SK-N-SH treated with all-trans-retinoic acid at 6 μM for 48 hours (cell line): ENCODE measurements at regions not wholly inside any gene's neighbourhood (a gene's known extent, or its start where the extent isn't known, plus 50 kb on each side); places are given as distances from the start of the nearest gene placed in this dataset.

Experiments used
- ATAC-seq: fragments of 200-7000 bp; cut with Tn5 transposase; 3 replicates; pipeline ENCODE4 v1.9.1; 2020; ENCODE audit warnings: mild to moderate bottlenecking, moderate library complexity
- ARNTL ChIP-seq: fragments of 450-650 bp; formaldehyde crosslinking; IDR thresholded peaks from 2 replicates; pipeline ENCODE4 v1.5.0; 2020; ENCODE audit warnings: low read depth, mild to moderate bottlenecking, moderate library complexity, borderline replicate concordance
- BACH2 ChIP-seq: fragments of 250-450 bp; sonication (Bioruptor Pico); IDR thresholded peaks from 2 replicates; pipeline ENCODE4 v1.9.0; 2021; ENCODE audit warnings: mild to moderate bottlenecking, borderline replicate concordance
- CSDC2 ChIP-seq: fragments of 250-450 bp; sonication (Bioruptor Pico); IDR thresholded peaks from 2 replicates; pipeline ENCODE4 v1.5.0; 2020; ENCODE audit warnings: mild to moderate bottlenecking, moderate library complexity
- CSRNP3 ChIP-seq: fragments of 250-450 bp; sonication (Bioruptor Pico); IDR thresholded peaks from 2 replicates; pipeline ENCODE4 v1.5.1; 2021; ENCODE audit warnings: mild to moderate bottlenecking, moderate library complexity
- ESRRG ChIP-seq: fragments of 250-450 bp; sonication (Bioruptor Pico); IDR thresholded peaks from 2 replicates; pipeline ENCODE4 v1.6.1; 2021; ENCODE audit warnings: mild to moderate bottlenecking
- GLIS3 ChIP-seq: fragments of 250-450 bp; sonication (Bioruptor Pico); IDR thresholded peaks from 2 replicates; pipeline ENCODE4 v1.5.0; 2020; ENCODE audit warnings: mild to moderate bottlenecking, moderate library complexity
- ISL1 ChIP-seq: fragments of 250-450 bp; sonication (Bioruptor Pico); IDR thresholded peaks from 2 replicates; pipeline ENCODE4 v2.1.2; 2022; ENCODE audit warnings: mild to moderate bottlenecking, moderate library complexity
- OSR1 ChIP-seq: fragments of 250-450 bp; sonication (Bioruptor Pico); IDR thresholded peaks from 2 replicates; pipeline ENCODE4 v1.8.0; 2022; ENCODE audit warnings: moderate library complexity, mild to moderate bottlenecking, inconsistent platforms
- POU6F1 ChIP-seq: fragments of 250-450 bp; sonication (Bioruptor Pico); IDR thresholded peaks from 2 replicates; pipeline ENCODE4 v1.8.0; 2021; ENCODE audit warnings: low read depth, mild to moderate bottlenecking, moderate library complexity, borderline replicate concordance
- RARB ChIP-seq: fragments of 250-450 bp; sonication (Bioruptor Pico); IDR thresholded peaks from 2 replicates; pipeline ENCODE4 v1.8.0; 2021; ENCODE audit warnings: mild to moderate bottlenecking, moderate library complexity
- TCF4 ChIP-seq: fragments of 250-450 bp; sonication (Bioruptor Pico); IDR thresholded peaks from 2 replicates; pipeline ENCODE4 v1.8.0; 2021; ENCODE audit warnings: mild to moderate bottlenecking, moderate library complexity, borderline replicate concordance
- TOX ChIP-seq: fragments of 250-450 bp; sonication (Bioruptor Pico); IDR thresholded peaks from 2 replicates; pipeline ENCODE4 v1.8.0; 2021; ENCODE audit warnings: mild to moderate bottlenecking, moderate library complexity, borderline replicate concordance
- TSHZ2 ChIP-seq: fragments of 250-450 bp; sonication (Bioruptor Pico); IDR thresholded peaks from 2 replicates; pipeline ENCODE4 v1.5.0; 2020; ENCODE audit warnings: mild to moderate bottlenecking, moderate library complexity
- ZC3H10 ChIP-seq: fragments of 250-450 bp; sonication (Bioruptor Pico); IDR thresholded peaks from 2 replicates; pipeline ENCODE4 v1.5.1; 2021; ENCODE audit warnings: mild to moderate bottlenecking, moderate library complexity
- ZFP3 ChIP-seq: fragments of 250-450 bp; sonication (Bioruptor Pico); IDR thresholded peaks from 2 replicates; pipeline ENCODE4 v1.5.0; 2020; ENCODE audit warnings: mild to moderate bottlenecking, moderate library complexity
- ZFP30 ChIP-seq: fragments of 450-650 bp; formaldehyde crosslinking; IDR thresholded peaks from 2 replicates; pipeline ENCODE4 v1.5.0; 2022; ENCODE audit warnings: mild to moderate bottlenecking, moderate library complexity
- ZNF565 ChIP-seq: fragments of 450-650 bp; formaldehyde crosslinking; conservative IDR thresholded peaks from 2 replicates; pipeline ENCODE4 v1.5.0; 2020; ENCODE audit warnings: low read depth, mild to moderate bottlenecking, moderate library complexity
- ZNF70 ChIP-seq: fragments of 450-650 bp; formaldehyde crosslinking; IDR thresholded peaks from 2 replicates; pipeline ENCODE4 v1.5.0; 2020; ENCODE audit warnings: mild to moderate bottlenecking, moderate library complexity
- ZNF8 ChIP-seq: fragments of 450-650 bp; formaldehyde crosslinking; IDR thresholded peaks from 2 replicates; pipeline ENCODE4 v1.5.0; 2020; ENCODE audit warnings: mild to moderate bottlenecking, moderate library complexity
- TF ChIP-seq, protein P1 (sequence below): fragments of 250-450 bp; sonication (Bioruptor Pico); IDR thresholded peaks from 2 replicates; pipeline ENCODE4 v1.8.0; 2020; ENCODE audit warnings: mild to moderate bottlenecking, moderate library complexity, borderline replicate concordance

- TF ChIP-seq CSDC2 (no peak), POU6F1 (CRISPR knock-in tag) (no peak), ZNF565 (CRISPR knock-in tag) (no peak), ZNF70 (CRISPR knock-in tag) (no peak), RARB (no peak), ZFP30 (CRISPR knock-in tag) (no peak), CSRNP3 (CRISPR knock-in tag) (no peak), ZFP3 (CRISPR knock-in tag) (no peak), ZNF8 (CRISPR knock-in tag) (no peak), ZC3H10 (CRISPR knock-in tag) (no peak)
- TF ChIP-seq, protein P1, sequence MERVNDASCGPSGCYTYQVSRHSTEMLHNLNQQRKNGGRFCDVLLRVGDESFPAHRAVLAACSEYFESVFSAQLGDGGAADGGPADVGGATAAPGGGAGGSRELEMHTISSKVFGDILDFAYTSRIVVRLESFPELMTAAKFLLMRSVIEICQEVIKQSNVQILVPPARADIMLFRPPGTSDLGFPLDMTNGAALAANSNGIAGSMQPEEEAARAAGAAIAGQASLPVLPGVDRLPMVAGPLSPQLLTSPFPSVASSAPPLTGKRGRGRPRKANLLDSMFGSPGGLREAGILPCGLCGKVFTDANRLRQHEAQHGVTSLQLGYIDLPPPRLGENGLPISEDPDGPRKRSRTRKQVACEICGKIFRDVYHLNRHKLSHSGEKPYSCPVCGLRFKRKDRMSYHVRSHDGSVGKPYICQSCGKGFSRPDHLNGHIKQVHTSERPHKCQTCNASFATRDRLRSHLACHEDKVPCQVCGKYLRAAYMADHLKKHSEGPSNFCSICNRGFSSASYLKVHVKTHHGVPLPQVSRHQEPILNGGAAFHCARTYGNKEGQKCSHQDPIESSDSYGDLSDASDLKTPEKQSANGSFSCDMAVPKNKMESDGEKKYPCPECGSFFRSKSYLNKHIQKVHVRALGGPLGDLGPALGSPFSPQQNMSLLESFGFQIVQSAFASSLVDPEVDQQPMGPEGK, result no peak
- no peak for ATAC-seq
Observed at GRCh38 chr13:26483546-26483945, 73.9 kb upstream of the WASF3 start.

GRCh38 chr13:26484196-26484595, 73.3 kb upstream of the WASF3 start:
- no peak for ATAC-seq
- TF ChIP-seq TCF4 (CRISPR knock-in tag), result no peak
- TF ChIP-seq, protein P1, result no peak
- no peak for TF ChIP-seq ZNF565 (CRISPR knock-in tag)
- TF ChIP-seq CSDC2, result no peak
- TF ChIP-seq ZFP3 (CRISPR knock-in tag), result no peak
- TF ChIP-seq GLIS3 (CRISPR knock-in tag), result no peak
- no peak for TF ChIP-seq ISL1 (CRISPR knock-in tag)
- TF ChIP-seq BACH2, result no peak
- TF ChIP-seq RARB, result no peak
- no peak for TF ChIP-seq ESRRG
- no peak for TF ChIP-seq TOX (CRISPR knock-in tag)
- no peak for TF ChIP-seq TSHZ2 (CRISPR knock-in tag)
- TF ChIP-seq, all 23 proteins: peak for 0

DNA sequence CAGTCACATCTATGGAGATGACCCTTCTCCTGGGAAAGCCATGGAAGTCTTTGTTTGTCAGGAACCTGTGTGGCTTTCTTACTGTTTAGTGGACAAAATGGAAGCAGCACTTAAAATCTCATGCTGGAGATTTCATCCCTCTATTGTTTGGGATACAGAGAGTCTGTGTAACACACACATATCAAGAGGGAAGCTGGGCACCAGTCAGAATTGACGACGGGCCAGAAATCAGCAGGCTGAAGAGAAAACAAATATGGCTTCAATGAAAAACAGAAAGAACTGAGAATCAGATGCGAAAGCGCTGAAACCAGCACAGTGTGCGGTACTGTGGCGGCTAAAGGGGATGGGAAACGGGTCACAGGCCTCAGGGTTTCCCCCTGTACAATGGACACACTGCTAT, 72.2 kb upstream of the WASF3 start:
- no peak for TF ChIP-seq ZFP30 (CRISPR knock-in tag)
- no peak for TF ChIP-seq ZFP3 (CRISPR knock-in tag)
- TF ChIP-seq ZNF565 (CRISPR knock-in tag), result no peak
- no peak for TF ChIP-seq ZNF70 (CRISPR knock-in tag)
- TF ChIP-seq OSR1, result no peak
- TF ChIP-seq ESRRG, result no peak
- TF ChIP-seq TCF4 (CRISPR knock-in tag), result no peak
- TF ChIP-seq ISL1 (CRISPR knock-in tag), result no peak
- no peak for TF ChIP-seq ARNTL (CRISPR knock-in tag)
- ATAC-seq, result no peak
